DMS153 (cell line): ENCODE measurements at regions not wholly inside any gene's neighbourhood (a gene's known extent, or its start where the extent isn't known, plus 50 kb on each side); places are given as distances from the start of the nearest gene placed in this dataset.

Experiments
- DNase-seq: peaks from one replicate; lab custom pipeline; 2025; lab: John Stamatoyannopoulos, UW

DNA sequence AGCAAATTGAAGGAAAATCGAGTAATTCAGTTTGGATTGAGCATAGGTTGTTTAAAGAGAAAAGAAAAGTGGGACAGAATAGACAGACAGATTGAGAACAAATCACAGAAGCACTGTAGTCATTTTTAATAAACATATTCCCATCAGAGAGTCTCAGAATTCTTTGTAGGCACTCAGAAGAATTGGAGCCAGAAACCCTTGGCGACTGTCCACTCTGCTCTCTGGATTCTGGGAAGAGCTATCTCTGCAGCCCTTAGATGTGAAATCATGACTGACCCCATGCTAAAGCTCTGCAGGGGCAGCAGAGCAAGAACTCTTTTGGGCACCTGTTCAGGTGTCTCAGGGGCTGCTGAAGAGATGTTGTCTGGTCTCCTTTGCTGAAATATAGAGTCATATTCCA is 223.7 kb upstream of the KIRREL3 start:
- DNase-seq: no peak

- DNase-seq: no peak
Measured at GRCh38 chr11:127223633-127224032, 223.1 kb upstream of the KIRREL3 start.

GRCh38 chr11:127223026-127223425 is 222.5 kb upstream of the KIRREL3 start:
- DNase-seq: no peak

DNA sequence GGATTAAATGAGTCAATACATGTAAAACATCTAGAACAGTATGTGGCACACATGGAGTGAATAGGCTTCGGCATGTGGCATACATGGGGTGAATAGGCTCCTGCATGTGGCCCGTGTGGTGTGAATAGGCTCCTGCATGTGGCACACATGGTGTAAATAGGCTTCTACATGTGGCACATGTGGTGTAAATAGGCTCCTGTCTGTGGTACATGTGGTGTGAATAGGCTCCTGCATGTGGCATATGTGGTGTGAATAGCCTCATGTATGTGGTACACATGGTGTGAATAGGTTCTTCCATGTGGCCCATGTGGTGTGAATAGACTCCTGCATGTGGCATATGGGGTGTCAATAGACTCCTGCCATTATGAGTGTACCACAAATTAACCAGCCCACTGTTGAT is 219.1 kb upstream of the KIRREL3 start:
- no peak for DNase-seq

- no peak for DNase-seq
Measured at GRCh38 chr11:127218275-127218608, 217.7 kb upstream of the KIRREL3 start.

GRCh38 chr11:127217452-127218274 is 217.1 kb upstream of the KIRREL3 start:
- no peak for DNase-seq

- DNase-seq: peak; percentile 11
Measured at GRCh38 chr11:127205688-127206217, 205.2 kb upstream of the KIRREL3 start.

- no peak for DNase-seq
Measured at GRCh38 chr11:127203490-127203889, 202.9 kb upstream of the KIRREL3 start.

- DNase-seq: no peak
Measured at GRCh38 chr11:127202105-127202504, 201.5 kb upstream of the KIRREL3 start.

- DNase-seq: no peak
Measured at GRCh38 chr11:127199306-127199801, 198.8 kb upstream of the KIRREL3 start.

GRCh38 chr11:127195501-127196120 is 195.0 kb upstream of the KIRREL3 start:
- DNase-seq: no peak

DNA sequence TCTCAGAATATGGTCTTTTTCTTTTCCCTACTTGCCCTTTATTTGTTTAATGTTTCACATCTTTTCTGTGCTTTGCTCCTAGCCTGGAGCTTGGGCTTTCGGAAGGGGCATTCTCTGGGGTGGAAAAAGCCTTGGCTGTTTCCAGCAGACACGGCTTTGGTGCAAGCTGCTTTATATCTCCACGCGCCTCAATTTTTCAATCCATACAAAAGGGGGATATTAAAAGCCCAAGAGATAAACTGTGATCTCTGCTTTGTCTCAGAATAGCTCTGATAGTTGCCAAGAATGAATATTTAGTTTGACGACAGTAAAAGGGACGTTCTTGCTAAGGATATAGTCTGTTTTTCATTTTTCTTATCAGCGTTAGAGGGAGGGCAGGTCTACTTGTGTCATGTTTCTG is 194.0 kb upstream of the KIRREL3 start:
- DNase-seq: no peak

DNA sequence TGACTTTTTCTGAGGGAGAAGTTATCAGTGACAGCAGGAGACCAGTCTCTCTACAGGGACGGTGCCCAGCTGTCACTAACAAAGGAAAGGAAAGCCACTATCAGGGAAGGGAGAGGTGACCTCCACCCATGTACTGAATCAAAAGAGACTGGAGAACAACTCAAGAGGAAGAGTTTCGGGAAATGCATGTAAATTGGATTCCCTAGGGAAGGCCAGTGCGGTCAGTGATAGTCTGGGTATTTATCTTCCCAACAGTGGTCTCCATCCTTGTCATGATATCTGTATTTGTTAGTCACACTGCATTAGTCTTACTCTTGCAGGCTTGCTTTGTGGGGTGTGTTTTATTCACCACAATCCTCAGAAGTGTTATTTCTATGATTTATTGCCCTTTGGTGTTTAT is 193.4 kb upstream of the KIRREL3 start:
- no peak for DNase-seq

DNA sequence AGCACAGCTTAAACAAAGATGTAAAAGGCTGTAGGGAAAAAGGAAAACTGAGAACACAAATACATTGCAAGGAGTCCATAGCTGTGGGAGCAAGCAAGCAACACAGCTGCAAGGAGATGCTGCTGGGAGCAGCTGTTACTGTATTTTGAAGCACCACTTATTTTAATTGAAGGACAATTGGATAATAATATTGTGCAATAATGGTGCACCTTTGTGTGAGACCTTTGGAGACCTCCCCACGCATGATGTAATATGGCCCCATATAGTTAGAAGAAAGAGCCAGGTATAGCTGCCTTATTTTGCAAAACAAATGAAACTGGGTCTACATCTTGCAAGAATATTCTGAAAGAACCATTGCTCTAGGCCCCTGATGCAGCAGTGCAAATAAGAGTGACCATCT is 191.1 kb upstream of the KIRREL3 start:
- no peak for DNase-seq

DNA sequence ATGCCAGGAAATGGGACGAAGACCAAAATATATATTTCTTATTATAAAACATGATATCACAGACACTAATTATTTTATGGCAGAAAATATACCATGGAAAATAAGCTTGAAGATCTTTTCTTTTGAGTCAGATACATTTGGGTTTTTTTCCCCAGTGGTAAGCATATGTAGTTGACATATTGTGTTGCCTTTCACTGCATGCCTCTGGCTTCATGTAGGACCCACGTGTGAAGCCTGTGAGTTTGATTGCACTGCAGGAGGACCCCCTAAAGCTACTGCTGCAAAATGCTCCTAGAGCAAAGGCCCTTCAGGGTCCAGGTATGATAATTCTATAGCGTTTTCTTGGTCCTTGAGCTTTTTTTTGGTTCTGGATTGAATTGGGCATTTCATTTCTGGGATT is 190.7 kb upstream of the KIRREL3 start:
- DNase-seq: no peak

GRCh38 chr11:127182586-127183203 is 182.1 kb upstream of the KIRREL3 start:
- peak; percentile 87 for DNase-seq

GRCh38 chr11:127157225-127157624 is 156.7 kb upstream of the KIRREL3 start:
- no peak for DNase-seq

DNA sequence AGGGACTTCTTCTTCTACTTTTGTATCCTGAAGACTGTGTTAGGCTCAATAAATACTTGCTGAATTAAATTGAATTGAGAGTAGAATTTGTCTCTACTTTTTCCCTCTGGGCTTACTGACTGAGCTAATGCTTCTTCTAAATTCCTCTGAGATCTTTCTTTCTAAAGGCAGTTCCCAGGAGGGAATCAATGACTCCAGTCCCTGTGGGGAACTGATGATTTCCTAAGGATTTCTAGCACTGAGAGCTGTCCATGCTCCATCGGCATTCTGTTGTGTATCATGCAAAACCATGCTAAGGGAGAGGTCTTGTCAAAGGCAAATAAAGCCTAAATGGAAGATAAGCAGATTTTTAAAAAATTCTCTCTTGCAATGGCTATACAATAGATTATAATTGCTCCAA is 148.8 kb upstream of the KIRREL3 start:
- no peak for DNase-seq

- DNase-seq: no peak
Measured at GRCh38 chr11:127143251-127143650, 142.7 kb upstream of the KIRREL3 start.

- no peak for DNase-seq
Measured at GRCh38 chr11:127138613-127139012, 138.0 kb upstream of the KIRREL3 start.

DNA sequence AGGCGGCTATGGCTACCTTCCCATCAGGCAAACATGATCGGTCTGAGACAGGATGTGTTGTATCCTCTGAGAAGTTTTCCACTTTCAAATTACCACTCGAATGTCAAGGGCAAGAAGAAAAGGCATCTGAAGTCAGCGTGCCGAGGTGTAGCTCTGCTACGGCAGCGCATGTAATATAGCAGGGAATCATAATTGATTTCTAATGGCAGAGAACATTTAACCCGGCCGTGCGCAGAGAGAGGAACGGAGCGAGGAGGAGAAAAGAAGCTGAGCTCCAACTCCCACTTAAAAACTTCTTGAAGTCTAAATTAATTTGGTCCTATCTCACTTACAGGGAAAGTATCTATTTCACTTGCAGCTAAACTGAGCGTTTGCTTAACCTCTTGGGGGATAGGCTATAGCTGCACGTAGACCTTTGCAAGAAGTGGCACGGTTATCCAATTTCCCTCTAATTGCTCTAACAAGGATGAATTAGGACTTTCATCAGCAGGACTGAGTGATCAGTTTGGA is 137.3 kb upstream of the KIRREL3 start:
- DNase-seq: no peak

- no peak for DNase-seq
Measured at GRCh38 chr11:127136438-127136837, 135.9 kb upstream of the KIRREL3 start.

DNA sequence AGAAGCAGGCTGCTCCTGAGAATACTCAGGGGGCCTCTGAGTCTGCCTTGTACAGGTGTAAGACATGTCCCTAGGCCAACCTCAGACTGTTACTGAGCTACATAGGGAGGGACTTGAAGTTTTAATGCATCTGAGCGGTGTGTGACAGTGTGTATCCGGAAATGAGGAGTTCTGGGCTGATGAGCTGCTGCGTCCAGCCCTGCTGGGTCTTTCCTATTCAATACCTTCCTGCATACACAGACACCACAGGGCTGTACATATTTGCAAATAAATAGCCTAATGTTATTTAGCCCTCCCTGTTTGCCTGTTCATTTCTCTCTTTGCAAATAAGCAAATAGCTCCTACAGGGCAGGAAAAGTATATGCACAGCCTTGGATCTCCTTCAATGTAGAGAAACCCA is 134.7 kb upstream of the KIRREL3 start:
- DNase-seq: no peak
